Neutrophil (primary cell): ENCODE measurements at regions not wholly inside any gene's neighbourhood (a gene's known extent, or its start where the extent isn't known, plus 50 kb on each side); places are given as distances from the start of the nearest gene placed in this dataset.

ENCODE experiments used
- H3K27ac ChIP-seq: fragments of 200-600 bp; sonication (generic); 2 replicates; pipeline ENCODE4 v1.5.1; 2016; ENCODE audit warnings: mild to moderate bottlenecking, moderate library complexity
- H3K27me3 ChIP-seq: fragments of 200-600 bp; sonication (generic); 2 replicates; pipeline ENCODE4 v1.6.0; 2016; ENCODE audit warnings: mild to moderate bottlenecking
- H3K36me3 ChIP-seq: fragments of 200-600 bp; sonication (generic); 2 replicates; pipeline ENCODE4 v1.5.1; 2017
- H3K4me1 ChIP-seq, 2 experiments: fragments of 200-600 bp in 1 of 2; sonication (generic) in 1 of 2; 1 replicate in 1 of 2; 2 replicates in 1 of 2; pipeline versions ENCODE4 v1.5.1 to v1.6.1; 2013 to 2016; ENCODE audit warnings: low read depth in 1 of 2, low read length in 1 of 2, mild to moderate bottlenecking in 1 of 2, moderate library complexity in 1 of 2; ENCODE audit not compliant: control insufficient read depth in 1 of 2, insufficient read depth in 1 of 2
- H3K4me3 ChIP-seq, 2 experiments: fragments of 200-600 bp in 1 of 2; sonication (generic) in 1 of 2; 1 replicate in 1 of 2; 2 replicates in 1 of 2; pipeline ENCODE4 v1.5.1; 2013 to 2016; ENCODE audit warnings: low read depth in 1 of 2, low read length in 1 of 2, mild to moderate bottlenecking in 1 of 2, moderate library complexity in 1 of 2
- H3K9me3 ChIP-seq: fragments of 200-600 bp; sonication (generic); 2 replicates; pipeline ENCODE4 v1.5.1; 2016
- TF ChIP-seq, protein P1 (sequence below): fragments of 200-600 bp; sonication (generic); IDR thresholded peaks from 2 replicates; pipeline ENCODE4 v1.5.1; 2016; ENCODE audit warnings: antibody characterized with exemption

DNA sequence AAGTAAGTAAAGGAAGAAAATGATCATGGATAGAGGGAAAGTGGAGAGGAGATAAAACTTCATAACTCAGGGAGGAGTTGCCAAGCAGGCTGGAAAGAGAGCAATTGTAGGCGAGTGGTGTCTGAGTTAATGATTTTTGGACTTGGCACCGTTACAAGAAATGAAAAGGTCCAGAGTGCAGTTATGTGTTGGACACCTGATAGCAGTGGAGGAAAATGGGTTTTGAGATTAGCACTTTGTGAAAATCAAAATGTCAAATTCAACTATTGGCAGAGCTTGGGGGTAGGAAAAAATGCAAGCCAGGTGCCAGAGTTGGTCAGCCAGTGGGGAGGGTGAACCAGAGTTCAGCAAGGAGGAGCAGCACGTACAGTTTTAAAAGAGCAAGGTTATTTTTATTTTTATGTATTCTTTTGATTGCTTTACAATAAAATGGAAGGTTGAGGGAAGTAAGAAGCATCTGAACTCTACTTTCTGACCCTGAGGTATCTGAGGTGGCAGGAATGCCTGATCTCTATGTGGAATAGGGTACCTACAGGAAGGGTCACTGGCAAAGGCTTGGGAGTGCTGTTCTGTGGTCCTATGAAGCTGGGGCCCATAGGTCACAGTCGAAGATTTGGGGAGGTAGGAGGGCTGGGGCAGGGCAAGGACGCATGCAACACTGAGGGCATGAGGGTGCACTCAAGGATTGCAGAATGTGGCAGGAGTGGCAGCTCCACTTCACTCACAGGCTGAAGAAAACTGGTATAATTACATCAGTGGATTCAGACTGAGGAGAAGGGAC, 127.5 kb downstream of the CD8B2 start:
- no peaks in the 10 kb centered on the region for H3K36me3 ChIP-seq
- TF ChIP-seq, protein P1, sequence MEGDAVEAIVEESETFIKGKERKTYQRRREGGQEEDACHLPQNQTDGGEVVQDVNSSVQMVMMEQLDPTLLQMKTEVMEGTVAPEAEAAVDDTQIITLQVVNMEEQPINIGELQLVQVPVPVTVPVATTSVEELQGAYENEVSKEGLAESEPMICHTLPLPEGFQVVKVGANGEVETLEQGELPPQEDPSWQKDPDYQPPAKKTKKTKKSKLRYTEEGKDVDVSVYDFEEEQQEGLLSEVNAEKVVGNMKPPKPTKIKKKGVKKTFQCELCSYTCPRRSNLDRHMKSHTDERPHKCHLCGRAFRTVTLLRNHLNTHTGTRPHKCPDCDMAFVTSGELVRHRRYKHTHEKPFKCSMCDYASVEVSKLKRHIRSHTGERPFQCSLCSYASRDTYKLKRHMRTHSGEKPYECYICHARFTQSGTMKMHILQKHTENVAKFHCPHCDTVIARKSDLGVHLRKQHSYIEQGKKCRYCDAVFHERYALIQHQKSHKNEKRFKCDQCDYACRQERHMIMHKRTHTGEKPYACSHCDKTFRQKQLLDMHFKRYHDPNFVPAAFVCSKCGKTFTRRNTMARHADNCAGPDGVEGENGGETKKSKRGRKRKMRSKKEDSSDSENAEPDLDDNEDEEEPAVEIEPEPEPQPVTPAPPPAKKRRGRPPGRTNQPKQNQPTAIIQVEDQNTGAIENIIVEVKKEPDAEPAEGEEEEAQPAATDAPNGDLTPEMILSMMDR = no peak
- no peaks in the 10 kb centered on the region for H3K27me3 ChIP-seq
- H3K27ac ChIP-seq = no peak overlapping the region
- H3K4me3 ChIP-seq = no peak overlapping the region
- no peaks in the 10 kb centered on the region for H3K4me1 ChIP-seq
- H3K9me3 ChIP-seq = no peaks in the 10 kb centered on the region

DNA sequence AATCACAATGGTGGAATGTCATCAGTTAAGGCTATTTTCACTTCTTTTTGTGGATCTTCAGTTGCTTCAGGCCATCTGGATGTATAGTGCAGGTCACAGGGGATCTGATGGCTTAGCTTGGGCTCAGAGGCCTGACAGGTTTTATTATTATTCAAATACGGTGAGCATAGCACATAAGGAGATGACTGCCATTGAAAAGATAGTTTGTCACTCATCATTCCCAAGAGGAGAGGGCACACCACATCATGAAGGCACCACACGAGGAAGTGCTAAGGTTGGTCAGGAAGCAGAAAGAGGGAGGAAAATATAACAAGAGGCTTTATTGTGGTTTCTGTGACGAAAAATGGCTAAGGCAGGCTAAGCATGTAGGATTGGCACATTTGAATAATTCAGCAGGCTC, 131.4 kb downstream of the CD8B2 start:
- no peaks in the 10 kb centered on the region for H3K9me3 ChIP-seq
- TF ChIP-seq, protein P1 = no peak
- H3K4me1 ChIP-seq = no peaks in the 10 kb centered on the region
- H3K4me3 ChIP-seq = no peak overlapping the region
- H3K36me3 ChIP-seq = no peaks in the 10 kb centered on the region
- no peak overlapping the region for H3K27ac ChIP-seq
- H3K27me3 ChIP-seq = no peaks in the 10 kb centered on the region

DNA sequence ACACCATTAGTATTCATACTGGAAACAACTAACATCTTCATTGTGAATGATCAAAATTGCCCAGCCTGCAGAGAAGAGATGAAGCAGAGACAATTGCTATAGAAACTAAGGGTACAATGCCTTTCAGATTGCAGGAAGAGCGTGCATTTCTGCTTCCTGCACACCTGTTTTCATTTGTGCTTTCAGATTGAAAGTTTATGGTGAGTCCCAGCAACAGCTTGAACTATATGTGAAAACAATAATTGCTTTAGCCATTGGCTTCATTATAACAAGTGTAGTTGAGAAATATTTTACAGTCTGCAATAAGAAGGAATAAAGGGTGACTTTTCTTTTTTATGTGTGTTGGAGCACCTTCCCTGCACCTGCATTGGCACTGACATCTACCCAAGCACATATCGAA, 136.3 kb downstream of the CD8B2 start:
- H3K36me3 ChIP-seq = no peaks in the 10 kb centered on the region
- no peak overlapping the region for H3K4me3 ChIP-seq
- TF ChIP-seq, protein P1 = no peak
- H3K9me3 ChIP-seq = peaks cover 5% of the 10 kb centered on the region
- no peak overlapping the region for H3K27ac ChIP-seq
- H3K4me1 ChIP-seq = no peaks in the 10 kb centered on the region
- no peaks in the 10 kb centered on the region for H3K27me3 ChIP-seq

DNA sequence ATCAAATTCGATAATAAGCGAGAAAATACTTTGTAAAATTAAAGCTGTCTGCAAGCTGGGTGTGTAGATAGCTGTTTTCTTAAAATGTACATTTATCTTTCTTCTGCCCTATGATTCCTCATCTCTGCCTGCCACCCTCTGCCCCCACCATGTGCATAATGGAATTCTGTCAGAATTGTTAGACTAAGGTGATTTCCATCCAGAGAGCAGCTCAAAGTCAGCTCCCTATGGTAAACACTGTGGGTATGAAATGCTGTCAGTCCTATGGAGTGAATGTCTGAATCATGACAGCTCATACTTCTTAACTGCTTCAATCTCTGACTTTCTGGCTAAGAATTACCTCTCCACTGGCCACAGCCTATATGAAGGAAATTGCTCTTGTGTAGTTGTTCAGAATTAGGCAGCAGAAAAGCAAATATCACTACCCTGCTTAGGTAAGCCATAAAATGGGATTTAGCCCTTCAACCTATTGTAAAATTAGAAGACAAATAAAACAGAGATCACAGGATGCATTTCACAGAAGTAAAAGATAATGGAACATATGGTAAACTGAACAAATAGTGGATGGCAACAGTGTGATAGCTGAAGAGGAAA, 137.7 kb downstream of the CD8B2 start:
- H3K4me1 ChIP-seq = no peaks in the 10 kb centered on the region
- no peaks in the 10 kb centered on the region for H3K27me3 ChIP-seq
- TF ChIP-seq, protein P1 = no peak
- peaks cover 8% of the 10 kb centered on the region for H3K9me3 ChIP-seq
- no peaks in the 10 kb centered on the region for H3K36me3 ChIP-seq
- no peak overlapping the region for H3K4me3 ChIP-seq
- no peak overlapping the region for H3K27ac ChIP-seq

DNA sequence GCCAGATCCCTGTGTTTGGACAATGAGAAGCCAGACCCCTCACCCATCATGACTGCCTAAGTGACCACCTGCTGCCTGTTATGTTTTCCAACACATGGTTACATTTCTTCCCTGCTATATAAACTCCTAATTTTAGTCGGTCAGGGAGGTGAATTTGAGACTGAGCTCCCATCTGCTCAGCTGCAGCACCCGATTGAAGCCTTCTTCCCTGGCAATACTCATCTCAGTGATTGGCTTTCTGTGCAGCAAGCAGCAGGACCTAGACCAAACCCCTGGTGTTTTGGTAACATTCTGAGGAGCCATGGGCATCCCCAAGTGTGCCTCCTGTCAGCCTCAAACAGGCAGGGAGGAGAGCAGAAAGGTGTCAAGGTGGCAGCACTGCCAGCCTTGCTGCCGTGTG, 141.2 kb downstream of the CD8B2 start:
- Histone ChIP-seq H3K27me3 (no peaks in the 10 kb centered on the region), H3K4me1 (no peaks in the 10 kb centered on the region), H3K9me3 (peaks cover 8% of the 10 kb centered on the region), H3K4me3 (no peak overlapping the region), H3K27ac (no peak overlapping the region), H3K36me3 (no peaks in the 10 kb centered on the region)
- TF ChIP-seq, protein P1 = no peak
